HK-2 (cell line): ENCODE measurements at regions not wholly inside any gene's neighbourhood (a gene's known extent, or its start where the extent isn't known, plus 50 kb on each side); places are given as distances from the start of the nearest gene placed in this dataset.
A peak's percentile ranks its signal among the peaks of the same experiment; 100 is the strongest.

Experiments
- DNase-seq: peaks from one replicate; pipeline ENCODE4 v3.0.0-alpha.2; 2018; ENCODE audit not compliant: unreplicated experiment

GRCh38 chr12:40618636-40619035, 73.6 kb upstream of the CNTN1 start:
- no peak for DNase-seq

- no peak for DNase-seq
These were observed 71.6 kb upstream of the CNTN1 start for GRCh38 chr12:40620564-40621019.

GRCh38 chr12:40622246-40622838, 69.9 kb upstream of the CNTN1 start:
- peak; percentile 36 for DNase-seq

- no peak for DNase-seq
These were observed 60.1 kb upstream of the CNTN1 start for GRCh38 chr12:40632171-40632570.

GRCh38 chr12:40632933-40633332, 59.3 kb upstream of the CNTN1 start:
- DNase-seq = no peak

- no peak for DNase-seq
These were observed 57.6 kb upstream of the CNTN1 start for GRCh38 chr12:40634517-40635131.

- no peak for DNase-seq
These were observed 57.0 kb upstream of the CNTN1 start for GRCh38 chr12:40635141-40635731.
